OCI-LY1 (cell line): ENCODE measurements at regions not wholly inside any gene's neighbourhood (a gene's known extent, or its start where the extent isn't known, plus 50 kb on each side); places are given as distances from the start of the nearest gene placed in this dataset.

Experiments used
- H2AFZ ChIP-seq: fragments of 200-600 bp; sonication (generic), shearing (Covaris generic); 2 replicates; pipeline ENCODE4 v1.6.0; 2014; ENCODE audit warnings: antibody characterized with exemption, mild to moderate bottlenecking, low read length
- H3F3A ChIP-seq: fragments of 200-600 bp; sonication (generic), shearing (Covaris generic); 2 replicates; pipeline ENCODE4 v1.6.0; 2014; ENCODE audit warnings: mild to moderate bottlenecking, antibody characterized with exemption, low read length, moderate library complexity; ENCODE audit not compliant: insufficient read depth
- H3K27ac ChIP-seq: fragments of 200-600 bp; sonication (generic); 2 replicates; pipeline ENCODE4 v1.5.1; 2014; ENCODE audit warnings: low read length, mixed run types, mild to moderate bottlenecking, low read depth; ENCODE audit not compliant: poor library complexity, severe bottlenecking
- H3K27me3 ChIP-seq: fragments of 200-600 bp; sonication (generic); 2 replicates; pipeline ENCODE4 v1.6.0; 2014; ENCODE audit warnings: antibody characterized with exemption, mild to moderate bottlenecking, low read length, moderate library complexity; ENCODE audit not compliant: insufficient read depth
- H3K36me3 ChIP-seq: fragments of 200-600 bp; sonication (generic); 2 replicates; pipeline ENCODE4 v1.6.1; 2014; ENCODE audit warnings: mild to moderate bottlenecking, antibody characterized with exemption, low read length, moderate library complexity, mixed read lengths; ENCODE audit not compliant: insufficient read depth
- H3K4me1 ChIP-seq: fragments of 200-600 bp; sonication (generic); 2 replicates; pipeline ENCODE4 v1.5.1; 2014; ENCODE audit warnings: mild to moderate bottlenecking, low read length, moderate library complexity; ENCODE audit not compliant: insufficient read depth, severe bottlenecking
- H3K4me2 ChIP-seq: fragments of 200-600 bp; sonication (generic), shearing (Covaris generic); 2 replicates; pipeline ENCODE4 v1.6.1; 2014; ENCODE audit warnings: low read length
- H3K4me3 ChIP-seq: fragments of 200-600 bp; sonication (generic); 2 replicates; pipeline ENCODE4 v1.5.1; 2014; ENCODE audit warnings: low read length, low read depth, mild to moderate bottlenecking, mixed read lengths; ENCODE audit not compliant: poor library complexity, severe bottlenecking
- H3K79me2 ChIP-seq: fragments of 200-600 bp; shearing (Covaris generic); 2 replicates; pipeline ENCODE4 v1.6.1; 2016; ENCODE audit warnings: mixed run types, low read length, mixed read lengths; ENCODE audit not compliant: insufficient read depth
- H3K9ac ChIP-seq: fragments of 200-600 bp; sonication (generic), shearing (Covaris generic); 2 replicates; pipeline ENCODE4 v1.6.1; 2014; ENCODE audit warnings: mild to moderate bottlenecking, low read length, mixed read lengths
- H3K9me2 ChIP-seq: fragments of 200-600 bp; sonication (generic), shearing (Covaris generic); 2 replicates; pipeline ENCODE4 v1.6.1; 2014; ENCODE audit warnings: low read depth, mild to moderate bottlenecking, low read length, mixed read lengths
- H3K9me3 ChIP-seq: fragments of 200-600 bp; shearing (Covaris generic); 2 replicates; pipeline ENCODE4 v1.6.1; 2014; ENCODE audit warnings: low read length, mixed read lengths
- H4K20me1 ChIP-seq: fragments of 200-600 bp; sonication (generic), shearing (Covaris generic); 2 replicates; pipeline ENCODE4 v1.6.0; 2016; ENCODE audit warnings: mild to moderate bottlenecking, low read length; ENCODE audit not compliant: insufficient read depth
- CTCF ChIP-seq: fragments of 200-600 bp; sonication (generic), shearing (Covaris generic); IDR thresholded peaks from 2 replicates; pipeline ENCODE4 v1.5.1; 2017; ENCODE audit warnings: mild to moderate bottlenecking, antibody characterized with exemption, low read length, moderate library complexity, mixed read lengths
- EZH2 ChIP-seq: fragments of 200-600 bp; sonication (generic), shearing (Covaris generic); IDR thresholded peaks from 2 replicates; pipeline ENCODE4 v1.8.0; 2017; ENCODE audit warnings: borderline replicate concordance, mixed run types, mild to moderate bottlenecking, antibody characterized with exemption, low read length, moderate library complexity, mixed read lengths

GRCh38 chr1:94309829-94310569 is 72.6 kb upstream of the ARHGAP29 start:
- Histone ChIP-seq H3K4me3 (no peak overlapping the region), H3K4me2 (no peak overlapping the region), H3K36me3 (no peaks in the 10 kb centered on the region)

GRCh38 chr1:94309216-94309615 is 71.8 kb upstream of the ARHGAP29 start:
- no peak overlapping the region for H3K4me3 ChIP-seq
- H4K20me1 ChIP-seq: no peaks in the 10 kb centered on the region
- no peak overlapping the region for H2AFZ ChIP-seq
- no peaks in the 10 kb centered on the region for H3F3A ChIP-seq
- no peaks in the 10 kb centered on the region for H3K27me3 ChIP-seq
- no peak overlapping the region for H3K9ac ChIP-seq
- no peaks in the 10 kb centered on the region for H3K9me2 ChIP-seq
- no peak overlapping the region for H3K27ac ChIP-seq
- H3K36me3 ChIP-seq: no peaks in the 10 kb centered on the region
- H3K9me3 ChIP-seq: no peaks in the 10 kb centered on the region
- H3K4me2 ChIP-seq: no peak overlapping the region
- H3K4me1 ChIP-seq: no peaks in the 10 kb centered on the region
- no peaks in the 10 kb centered on the region for H3K79me2 ChIP-seq
- TF ChIP-seq CTCF (no peak), EZH2 (no peak)

More at GRCh38 chr1:94309829-94310569, 72.6 kb upstream of the ARHGAP29 start:
- no peak overlapping the region for H2AFZ ChIP-seq
- no peak overlapping the region for H3K27ac ChIP-seq
- H3F3A ChIP-seq: no peaks in the 10 kb centered on the region
- H3K27me3 ChIP-seq: no peaks in the 10 kb centered on the region
- no peaks in the 10 kb centered on the region for H4K20me1 ChIP-seq
- no peaks in the 10 kb centered on the region for H3K79me2 ChIP-seq
- no peaks in the 10 kb centered on the region for H3K9me3 ChIP-seq
- no peak overlapping the region for H3K9ac ChIP-seq
- H3K9me2 ChIP-seq: no peaks in the 10 kb centered on the region
- TF ChIP-seq CTCF (no peak), EZH2 (no peak)
- H3K4me1 ChIP-seq: no peaks in the 10 kb centered on the region

- H3K9me3 ChIP-seq: no peaks in the 10 kb centered on the region
- no peaks in the 10 kb centered on the region for H3K9me2 ChIP-seq
- no peaks in the 10 kb centered on the region for H3F3A ChIP-seq
- H3K27me3 ChIP-seq: no peaks in the 10 kb centered on the region
- TF ChIP-seq CTCF (no peak), EZH2 (no peak)
- H3K27ac ChIP-seq: no peak overlapping the region
- no peaks in the 10 kb centered on the region for H3K79me2 ChIP-seq
- no peak overlapping the region for H3K9ac ChIP-seq
- H3K4me2 ChIP-seq: no peak overlapping the region
- no peaks in the 10 kb centered on the region for H3K4me1 ChIP-seq
- H2AFZ ChIP-seq: no peak overlapping the region
- H3K4me3 ChIP-seq: no peak overlapping the region
- no peaks in the 10 kb centered on the region for H4K20me1 ChIP-seq
- no peaks in the 10 kb centered on the region for H3K36me3 ChIP-seq
Observed at GRCh38 chr1:94306521-94306920, 69.1 kb upstream of the ARHGAP29 start.
